OCI-LY1 (cell line): ENCODE measurements at regions not wholly inside any gene's neighbourhood (a gene's known extent, or its start where the extent isn't known, plus 50 kb on each side); places are given as distances from the start of the nearest gene placed in this dataset.

Experiments
- EZH2 ChIP-seq: fragments of 200-600 bp; sonication (generic), shearing (Covaris generic); IDR thresholded peaks from 2 replicates; pipeline ENCODE4 v1.8.0; 2017; ENCODE audit warnings: borderline replicate concordance, mixed run types, mild to moderate bottlenecking, antibody characterized with exemption, low read length, moderate library complexity, mixed read lengths
- TF ChIP-seq, protein P1 (sequence below): fragments of 200-600 bp; sonication (generic), shearing (Covaris generic); IDR thresholded peaks from 2 replicates; pipeline ENCODE4 v1.5.1; 2017; ENCODE audit warnings: mild to moderate bottlenecking, antibody characterized with exemption, low read length, moderate library complexity, mixed read lengths

DNA sequence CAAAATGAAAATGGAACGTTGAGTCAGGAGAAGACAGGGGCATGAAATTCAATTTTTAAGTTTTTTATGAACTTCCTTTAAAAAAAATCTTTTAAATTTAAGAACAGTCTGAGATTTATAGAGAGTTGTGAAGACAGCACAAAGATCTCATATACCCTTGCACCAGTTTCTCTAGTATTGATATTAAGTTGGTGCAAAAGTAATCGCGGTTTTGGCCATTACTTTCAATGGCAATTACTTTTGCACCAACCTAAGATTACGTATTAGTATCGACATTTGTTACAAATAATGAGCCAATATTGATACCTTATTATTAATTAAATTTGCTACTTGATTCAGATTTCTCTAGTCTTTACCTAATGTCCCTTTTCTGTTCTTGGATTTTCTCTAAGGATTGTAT lies 684.4 kb upstream of the CDH8 start:
- no peak for TF ChIP-seq EZH2
- TF ChIP-seq, protein P1, sequence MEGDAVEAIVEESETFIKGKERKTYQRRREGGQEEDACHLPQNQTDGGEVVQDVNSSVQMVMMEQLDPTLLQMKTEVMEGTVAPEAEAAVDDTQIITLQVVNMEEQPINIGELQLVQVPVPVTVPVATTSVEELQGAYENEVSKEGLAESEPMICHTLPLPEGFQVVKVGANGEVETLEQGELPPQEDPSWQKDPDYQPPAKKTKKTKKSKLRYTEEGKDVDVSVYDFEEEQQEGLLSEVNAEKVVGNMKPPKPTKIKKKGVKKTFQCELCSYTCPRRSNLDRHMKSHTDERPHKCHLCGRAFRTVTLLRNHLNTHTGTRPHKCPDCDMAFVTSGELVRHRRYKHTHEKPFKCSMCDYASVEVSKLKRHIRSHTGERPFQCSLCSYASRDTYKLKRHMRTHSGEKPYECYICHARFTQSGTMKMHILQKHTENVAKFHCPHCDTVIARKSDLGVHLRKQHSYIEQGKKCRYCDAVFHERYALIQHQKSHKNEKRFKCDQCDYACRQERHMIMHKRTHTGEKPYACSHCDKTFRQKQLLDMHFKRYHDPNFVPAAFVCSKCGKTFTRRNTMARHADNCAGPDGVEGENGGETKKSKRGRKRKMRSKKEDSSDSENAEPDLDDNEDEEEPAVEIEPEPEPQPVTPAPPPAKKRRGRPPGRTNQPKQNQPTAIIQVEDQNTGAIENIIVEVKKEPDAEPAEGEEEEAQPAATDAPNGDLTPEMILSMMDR, result no peak
